NCI-H345 treated with DMSO at 0.1 percent for 48 hours (cell line): ENCODE measurements at regions not wholly inside any gene's neighbourhood (a gene's known extent, or its start where the extent isn't known, plus 50 kb on each side); places are given as distances from the start of the nearest gene placed in this dataset.
"Not testable (repeated sequence)": the region's sequence is repeated elsewhere in the genome, so short reads cannot be mapped to it uniquely, and the experiment has no call there.

Source experiments
- DNase-seq: peaks from one replicate; lab custom pipeline; 2025; ENCODE audit not compliant: unreplicated experiment; lab: John Stamatoyannopoulos, UW

DNA sequence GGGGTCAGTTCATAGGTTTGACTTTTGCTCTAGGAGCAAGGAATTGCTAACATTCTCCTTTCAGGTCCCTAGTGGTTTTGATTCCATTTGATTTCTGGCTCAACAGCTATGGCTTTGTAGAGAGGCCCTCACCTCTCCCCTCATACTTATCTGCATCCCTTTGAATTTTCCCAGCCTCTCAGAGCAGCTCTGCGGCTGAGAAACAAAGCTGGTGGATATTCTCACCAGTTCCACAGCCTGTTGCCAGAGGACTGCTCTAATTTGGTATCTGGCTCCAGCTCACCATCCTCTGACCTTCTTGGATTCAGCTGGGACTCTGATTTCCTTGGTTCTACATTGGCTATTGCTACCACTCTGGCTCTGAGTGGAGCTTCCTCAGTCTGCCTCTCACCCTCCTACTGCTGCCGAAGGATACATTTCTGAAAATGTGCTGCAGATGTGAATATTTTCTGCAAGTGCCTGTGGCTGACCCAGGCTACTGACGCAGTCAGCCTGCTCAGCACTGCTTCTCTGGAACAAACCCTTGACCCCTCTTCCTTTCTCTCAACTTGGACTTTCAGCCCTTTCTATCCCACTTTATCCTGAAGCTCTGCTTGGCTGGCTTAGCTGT, 110.9 kb upstream of the ENPEP start:
- no peak for DNase-seq

DNA sequence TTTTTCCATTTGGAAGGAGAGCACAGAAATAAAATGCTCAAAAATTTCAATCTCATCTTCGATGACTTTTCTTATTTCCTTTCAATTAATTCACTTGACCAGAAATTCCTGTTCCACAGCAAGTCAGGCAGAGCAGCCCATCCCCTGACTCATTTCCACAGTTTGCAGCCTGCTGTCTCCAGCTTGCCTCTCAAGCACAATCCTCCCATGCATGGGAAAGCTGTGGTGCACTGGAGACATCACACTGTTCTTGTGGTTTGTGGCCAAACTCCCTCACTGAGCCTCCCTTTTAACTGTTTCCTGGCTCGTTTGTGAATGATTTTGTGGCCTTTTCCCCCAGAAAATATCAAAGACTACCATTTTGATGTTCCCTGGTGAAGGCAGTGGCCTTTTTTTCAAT, 114.0 kb upstream of the ENPEP start:
- no peak for DNase-seq

DNA sequence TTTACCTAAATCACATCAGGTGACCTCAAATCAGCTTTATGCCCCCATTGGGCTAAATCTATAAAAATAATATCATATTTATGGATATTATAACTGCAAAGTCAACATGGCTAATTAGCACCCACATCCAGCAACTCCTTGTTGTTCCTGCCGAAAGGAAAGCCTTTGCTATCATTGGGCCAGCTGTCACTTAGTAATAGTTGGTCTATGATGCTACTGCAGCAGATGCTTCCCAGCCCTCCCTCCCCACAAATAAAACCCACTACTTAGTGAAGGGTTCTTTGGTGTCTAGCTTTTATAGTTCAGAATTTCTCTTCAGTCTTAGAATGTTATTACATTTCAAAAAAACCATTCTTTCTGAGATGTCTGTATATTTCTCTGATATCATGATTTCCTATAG, 116.9 kb upstream of the ENPEP start:
- DNase-seq = no peak

DNA sequence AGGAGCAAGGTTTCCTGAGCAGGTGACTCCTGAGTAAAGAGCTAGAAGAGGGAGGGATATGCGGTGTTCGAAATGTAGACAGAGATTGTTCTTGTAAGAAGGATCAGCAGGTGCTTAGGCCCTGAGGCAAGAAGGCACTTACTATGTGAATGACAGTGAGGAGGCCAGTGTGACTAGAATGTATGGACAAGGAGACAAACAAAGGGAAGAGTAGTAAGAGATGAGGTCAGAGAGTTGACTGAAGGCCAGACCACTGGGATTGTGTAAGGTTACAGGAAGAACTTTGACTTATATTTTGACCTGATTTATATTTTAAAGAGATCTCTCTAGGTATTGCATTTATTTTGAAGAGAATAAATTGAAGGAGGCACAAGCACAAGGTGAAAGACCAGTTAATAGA, 118.4 kb upstream of the ENPEP start:
- no peak for DNase-seq

DNA sequence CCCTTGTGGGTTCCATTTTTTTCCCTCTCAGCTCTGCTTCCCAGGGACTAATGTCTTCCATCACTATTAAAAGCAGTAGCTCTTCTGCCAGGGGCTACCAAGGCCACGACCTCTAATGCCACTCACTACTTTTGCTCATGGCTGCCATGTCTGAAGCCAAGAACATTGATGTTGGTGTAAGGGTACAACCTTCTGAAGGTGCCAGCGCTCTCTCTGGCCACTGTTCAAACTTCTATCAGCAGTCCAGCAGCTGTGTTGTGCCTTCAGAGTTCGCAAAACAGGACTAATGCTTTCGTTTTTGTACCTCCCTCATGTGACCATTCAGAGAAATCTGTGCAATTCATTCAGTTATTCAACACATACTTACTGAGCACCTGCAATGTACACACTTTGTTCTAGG, 121.5 kb upstream of the ENPEP start:
- no peak for DNase-seq

DNA sequence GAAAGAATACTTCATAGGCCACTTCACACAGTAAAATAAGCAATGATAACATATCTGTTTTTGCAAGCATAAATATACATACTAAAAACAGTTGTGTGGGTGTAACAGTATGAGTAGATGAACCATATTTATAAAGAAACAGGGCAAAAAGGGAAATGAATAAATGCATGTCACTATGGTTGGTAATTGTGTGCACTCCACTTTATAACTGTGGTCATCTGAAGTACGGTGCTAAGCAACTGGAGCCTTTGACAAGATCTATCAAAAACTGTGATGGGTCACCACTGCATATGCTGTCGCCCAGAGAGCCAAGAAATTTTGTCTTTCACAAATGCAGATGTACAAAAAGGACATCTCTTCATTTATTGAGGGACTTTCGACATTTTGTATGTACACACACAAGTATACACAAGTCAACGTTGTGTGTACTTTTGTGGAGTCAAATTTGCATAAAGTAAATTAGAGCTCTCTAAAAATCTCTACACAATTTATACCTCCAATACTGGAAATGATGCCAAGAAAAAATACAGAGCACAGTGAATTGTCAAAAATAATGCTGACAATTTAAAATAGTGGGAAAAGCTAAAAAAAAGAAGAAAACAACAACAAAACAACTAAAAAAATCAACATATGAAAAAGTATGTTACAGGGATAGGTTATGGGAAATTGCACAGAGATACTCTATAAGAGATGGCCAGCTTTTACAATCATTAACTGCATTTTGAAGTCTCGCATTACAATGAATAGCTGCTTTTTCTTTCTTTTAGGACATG, 123.1 kb upstream of the ENPEP start:
- no peak for DNase-seq

DNA sequence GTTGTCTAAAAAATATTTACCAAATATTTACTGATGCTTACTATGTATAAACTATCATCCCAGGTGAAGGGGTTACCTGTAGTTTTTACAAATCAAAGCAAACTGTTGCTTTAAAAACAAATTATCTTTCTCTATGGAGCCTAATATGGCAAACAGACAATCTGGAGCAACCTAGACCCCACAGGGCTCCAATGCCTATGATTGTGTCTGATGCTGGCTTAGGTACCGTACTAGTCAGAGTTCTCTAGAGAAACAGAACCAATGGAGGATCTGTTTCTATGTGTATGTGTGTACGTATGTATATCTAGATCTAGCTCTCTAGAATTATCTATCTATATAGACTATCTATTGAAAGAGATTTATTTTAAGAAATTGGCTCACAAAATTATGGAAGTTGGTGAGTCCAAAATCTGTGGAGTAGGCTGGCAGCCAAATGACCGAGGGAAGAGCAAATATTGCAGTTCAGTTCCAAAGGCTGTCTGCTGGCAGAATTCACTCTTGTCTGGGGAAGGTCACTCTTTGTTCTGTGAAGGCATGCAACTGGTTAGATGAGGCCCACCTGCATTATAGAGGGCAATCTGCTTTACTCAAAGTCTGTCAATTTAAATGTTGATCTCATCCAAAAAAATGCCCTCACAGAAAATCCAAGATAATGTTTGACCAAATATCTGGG, 127.1 kb upstream of the ENPEP start:
- no peak for DNase-seq

DNA sequence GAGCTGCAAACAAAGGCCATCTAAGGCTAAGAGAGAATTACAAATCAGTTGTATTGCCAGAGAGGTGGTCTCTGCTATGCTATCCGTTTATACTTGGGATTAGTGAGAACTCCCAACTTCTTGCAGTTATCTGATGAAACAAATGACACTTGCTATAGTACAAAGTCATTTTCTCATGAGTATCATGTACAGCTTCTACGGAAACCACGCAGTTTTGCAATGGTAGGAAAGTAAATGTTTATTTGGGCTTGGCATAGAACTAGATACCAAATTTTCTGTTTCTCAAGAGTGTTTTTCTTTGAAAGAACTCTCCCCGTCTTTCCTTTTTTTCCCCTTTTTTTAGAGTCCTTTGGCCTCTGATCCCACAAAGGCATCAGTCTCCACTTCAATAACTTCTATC, 128.2 kb upstream of the ENPEP start:
- DNase-seq = no peak

DNA sequence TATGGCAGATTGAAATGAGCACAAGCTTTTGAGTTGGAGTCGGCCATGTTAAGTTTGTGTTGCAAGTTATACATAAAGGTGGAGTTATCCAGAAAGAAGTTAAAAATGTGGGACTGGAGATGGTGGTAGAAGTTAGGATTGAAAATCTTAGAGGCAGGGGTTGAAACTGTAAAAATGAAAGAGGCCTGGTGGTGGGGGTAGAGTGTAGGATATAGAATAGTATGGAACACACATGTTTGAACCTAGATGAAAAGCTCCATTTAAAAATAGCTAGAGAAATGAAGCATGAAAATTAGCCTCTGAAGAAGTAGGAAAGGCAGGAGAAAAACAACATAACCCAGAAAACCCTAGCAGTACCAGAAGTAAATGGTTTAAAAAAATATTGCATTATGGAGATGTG, 131.8 kb upstream of the ENPEP start:
- peak; percentile 1 for DNase-seq

DNA sequence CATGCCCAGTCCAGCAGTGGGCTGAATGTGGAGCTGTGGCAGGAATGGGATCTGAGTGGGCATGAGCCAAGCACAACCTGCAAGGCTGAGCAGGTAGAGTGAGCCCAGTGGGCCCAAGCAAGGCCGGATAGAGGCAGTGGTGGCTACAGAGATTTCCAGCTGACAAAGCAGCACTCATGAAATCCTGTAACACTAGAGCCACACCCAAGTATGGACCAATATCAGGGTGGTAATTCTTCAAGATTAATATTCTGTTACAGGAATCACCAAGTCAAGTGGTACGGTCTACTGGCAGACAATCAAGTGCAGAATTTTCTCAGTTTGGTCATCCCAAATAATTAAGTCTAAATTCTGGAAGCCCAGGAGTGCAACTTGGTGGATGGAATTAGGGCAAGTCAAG, 132.4 kb upstream of the ENPEP start:
- no peak for DNase-seq

DNA sequence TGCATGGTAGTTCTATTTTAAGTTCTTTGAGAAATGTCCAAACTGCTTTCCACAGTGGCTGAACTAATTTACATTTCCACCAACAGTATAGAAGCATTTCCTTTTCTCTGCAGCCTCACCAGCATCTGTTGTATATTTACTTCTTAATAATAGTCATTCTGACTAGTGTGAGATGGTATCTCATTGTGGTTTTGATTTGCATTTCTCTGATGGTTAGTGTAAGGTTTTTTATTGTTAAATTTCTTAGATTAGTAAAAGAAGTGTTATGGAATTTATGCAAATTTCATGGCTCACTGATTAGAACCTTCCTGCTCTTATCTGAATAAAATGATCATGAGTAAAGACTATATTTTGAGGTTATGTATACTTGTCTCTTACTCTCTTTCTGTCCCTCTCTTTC, 134.8 kb upstream of the ENPEP start:
- not testable (repeated sequence) for DNase-seq

DNA sequence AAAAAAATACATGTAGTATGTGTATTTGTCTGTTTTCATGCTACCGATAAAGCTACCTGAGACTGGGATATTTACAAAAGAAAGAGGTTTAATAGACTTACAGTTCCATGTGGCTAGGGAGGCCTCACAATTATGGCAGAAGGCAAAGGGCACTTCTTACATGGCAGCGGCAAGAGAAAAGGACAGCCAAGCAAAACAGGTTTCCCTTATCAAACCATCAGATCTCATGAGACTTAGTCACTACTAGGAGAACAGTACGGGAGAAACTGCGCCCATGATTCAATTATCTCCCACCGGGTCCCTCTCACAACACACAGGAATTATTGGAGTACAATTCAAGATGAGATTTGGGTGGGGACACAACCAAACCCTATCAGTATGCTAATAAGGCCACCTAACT, 137.0 kb upstream of the ELOVL6 start:
- no peak for DNase-seq

DNA sequence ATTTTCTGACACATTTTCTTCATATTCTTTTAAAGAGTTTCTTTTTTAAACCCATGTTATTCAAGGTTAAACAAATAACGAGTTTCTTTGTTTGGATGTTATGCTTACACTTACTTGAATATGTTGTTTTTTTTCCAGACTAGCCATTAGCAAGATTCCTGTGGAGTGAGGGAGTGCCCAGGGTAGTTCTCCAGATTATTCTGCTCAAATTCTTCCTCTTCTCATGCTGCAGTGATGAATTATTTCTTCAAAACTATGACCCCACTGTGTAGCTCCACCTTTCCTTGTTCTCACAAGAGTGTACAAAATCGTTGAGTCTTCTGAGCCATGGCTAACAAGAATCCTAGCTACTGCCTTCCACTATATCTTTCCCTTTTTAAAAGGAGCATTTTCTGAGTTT, 134.1 kb upstream of the ELOVL6 start:
- DNase-seq = no peak

DNA sequence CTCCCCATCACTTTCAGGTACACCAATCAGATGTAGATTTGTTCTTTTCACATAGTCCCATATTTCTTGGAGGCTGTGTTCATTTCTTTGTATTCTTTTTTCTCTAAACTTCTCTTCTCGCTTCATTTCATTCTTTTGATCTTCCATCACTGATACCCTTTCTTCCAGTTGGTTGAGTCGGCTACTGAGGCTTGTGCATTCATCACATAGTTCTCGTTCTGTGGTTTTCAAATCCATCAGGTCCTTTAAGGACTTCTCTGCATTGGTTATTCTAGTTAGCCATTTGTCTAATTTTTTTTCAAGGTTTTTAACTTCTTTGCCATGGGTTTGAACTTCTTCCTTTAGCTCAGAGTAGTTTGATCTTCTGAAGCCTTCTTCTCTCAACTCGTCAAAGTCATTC, 128.0 kb upstream of the ELOVL6 start:
- DNase-seq = not testable (repeated sequence)

DNA sequence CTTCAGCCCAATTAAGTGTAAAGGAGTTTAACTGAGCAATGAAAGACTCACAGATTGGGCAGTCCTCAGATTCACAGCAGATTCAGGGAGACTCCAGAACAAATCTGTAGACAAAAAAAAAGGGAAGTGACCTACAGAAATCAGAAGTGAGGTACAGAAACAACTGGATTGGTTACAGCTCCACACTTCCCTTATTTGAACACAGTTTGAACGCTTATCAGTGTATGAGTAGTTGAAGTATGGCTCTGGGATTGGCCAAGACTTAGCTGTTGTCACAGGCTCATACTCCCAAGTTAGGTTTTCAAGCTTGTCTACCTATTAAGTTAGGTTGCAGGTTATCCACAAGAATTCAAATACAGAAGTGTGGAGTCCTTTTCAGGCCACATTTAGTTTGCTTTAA, 112.4 kb upstream of the ELOVL6 start:
- DNase-seq = no peak

DNA sequence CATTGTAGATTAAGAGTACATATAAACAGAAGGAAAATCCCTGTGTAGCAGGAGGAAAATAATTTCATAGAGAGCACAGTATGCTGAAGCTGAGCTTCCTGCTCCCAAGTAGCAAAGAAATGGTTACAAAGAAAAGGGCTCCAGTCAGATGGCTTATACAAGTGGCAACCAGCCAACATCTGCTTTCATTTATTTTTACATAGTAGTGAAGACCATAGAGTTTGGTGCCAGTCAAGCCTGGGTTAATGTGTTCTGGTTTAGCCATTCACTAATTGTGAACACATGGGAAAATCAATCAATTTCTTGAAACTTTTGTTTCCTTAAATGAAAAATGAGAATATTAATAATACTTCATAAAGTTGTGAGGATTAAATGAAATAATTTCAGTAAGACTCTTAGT, 111.3 kb upstream of the ELOVL6 start:
- no peak for DNase-seq

DNA sequence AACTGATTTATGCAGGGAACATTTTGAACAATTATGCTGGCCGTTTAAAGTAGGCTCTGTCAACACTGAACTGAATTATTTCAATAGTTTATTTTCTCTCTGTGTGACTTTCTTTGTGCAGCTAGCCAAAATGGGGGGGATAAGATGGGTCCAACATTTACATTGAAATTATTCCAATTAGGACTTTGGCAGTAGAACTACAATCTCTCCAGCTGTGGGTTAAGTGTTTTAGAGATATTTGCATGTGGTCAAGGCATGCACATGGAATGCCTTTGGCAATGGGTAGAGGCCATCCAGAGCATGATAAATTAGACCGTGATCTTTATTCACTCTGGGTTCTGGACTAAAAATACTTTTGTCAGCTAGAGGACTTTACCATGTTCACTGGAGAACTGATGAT, 107.9 kb upstream of the ELOVL6 start:
- no peak for DNase-seq

DNA sequence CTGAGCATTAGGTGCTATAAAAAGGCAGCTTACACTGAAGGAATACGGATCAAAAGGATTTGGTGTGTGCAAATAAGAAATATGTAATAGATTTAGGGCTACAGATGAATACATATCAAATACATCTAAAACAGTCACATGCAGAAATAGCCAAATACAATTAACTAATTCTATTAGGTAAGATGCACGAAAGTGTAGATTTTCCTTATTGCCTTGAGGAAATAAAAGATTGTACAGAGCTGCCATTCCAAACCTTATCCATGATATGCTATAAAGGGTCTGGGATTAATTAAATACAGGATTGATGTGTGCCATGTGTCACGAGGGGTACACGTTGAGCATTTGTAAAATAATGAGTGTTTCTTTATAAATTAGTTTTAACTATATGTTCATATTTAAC, 107.0 kb upstream of the ELOVL6 start:
- DNase-seq = no peak

DNA sequence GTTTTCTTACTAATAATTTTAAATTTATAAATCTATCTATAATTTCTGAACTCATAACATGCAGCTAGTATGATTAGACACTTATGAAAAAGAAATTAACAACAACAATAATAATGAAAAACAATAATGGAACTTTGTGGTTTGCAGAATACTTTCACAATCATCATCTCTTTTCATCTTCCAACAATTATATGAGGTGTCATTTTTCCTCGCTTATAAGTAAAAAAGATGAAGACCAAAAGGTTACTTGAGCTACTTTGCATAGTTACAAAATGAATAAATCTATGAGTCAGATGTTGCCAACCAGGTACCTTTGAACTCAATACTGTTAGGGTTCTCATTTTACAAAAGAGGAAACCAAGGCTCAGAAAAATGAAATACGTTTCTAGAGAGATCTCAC, 98.5 kb upstream of the ELOVL6 start:
- DNase-seq = no peak

DNA sequence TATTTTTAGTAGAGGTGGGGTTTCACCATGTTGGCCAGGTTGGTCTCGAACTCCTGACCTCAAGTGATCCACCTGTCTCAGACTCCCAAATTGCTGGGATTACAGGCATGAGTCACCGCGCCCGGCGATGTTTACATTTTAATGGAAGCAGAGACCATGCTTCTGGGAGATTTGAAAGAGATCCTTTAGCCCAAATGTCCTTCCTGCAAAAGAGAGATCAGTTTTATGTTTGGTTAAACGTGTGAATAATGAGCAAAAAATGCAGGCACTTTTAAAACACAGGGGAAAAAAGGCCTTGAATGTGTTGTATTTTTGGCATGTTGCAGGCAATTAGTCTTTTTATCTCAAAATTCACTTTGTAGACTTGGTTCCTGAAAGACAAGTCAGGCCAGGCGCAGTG, 95.8 kb upstream of the ELOVL6 start:
- no peak for DNase-seq

DNA sequence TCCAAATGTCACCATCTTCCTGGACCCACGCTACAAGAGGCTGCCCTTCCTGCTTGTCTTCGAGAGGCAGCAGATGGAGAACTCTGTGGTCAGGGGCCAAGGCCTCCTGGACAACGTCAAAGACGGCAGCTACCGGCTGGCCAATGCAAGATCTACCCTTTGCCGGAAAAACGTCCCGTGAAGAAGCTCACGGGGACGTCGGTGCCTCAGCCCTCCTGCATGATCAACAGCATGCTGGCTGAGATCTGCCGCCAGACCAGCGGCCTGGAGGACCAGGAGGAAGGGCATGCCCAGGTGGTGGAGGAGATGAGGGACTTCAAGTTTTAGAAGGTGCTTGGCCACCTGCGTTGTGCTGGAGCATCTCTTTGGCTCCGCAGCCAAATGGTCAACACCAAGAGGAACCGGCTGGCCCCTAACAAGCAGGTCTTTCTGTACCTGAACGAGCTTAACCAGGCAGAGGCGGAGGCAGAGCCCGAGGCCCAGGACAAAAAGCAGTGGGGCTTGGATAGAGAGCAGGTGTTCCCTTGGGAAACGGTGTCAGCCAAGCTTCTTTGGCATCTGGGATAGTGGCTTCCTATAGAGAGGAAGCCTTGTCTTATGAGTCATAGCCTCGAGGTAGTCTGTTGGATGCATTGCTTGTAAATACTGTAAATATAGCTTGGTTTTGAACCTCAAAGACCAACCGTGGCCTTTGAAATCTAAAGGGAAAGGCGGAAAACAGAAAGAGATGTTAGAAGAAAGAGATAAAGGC, 94.8 kb upstream of the ELOVL6 start:
- DNase-seq = no peak

DNA sequence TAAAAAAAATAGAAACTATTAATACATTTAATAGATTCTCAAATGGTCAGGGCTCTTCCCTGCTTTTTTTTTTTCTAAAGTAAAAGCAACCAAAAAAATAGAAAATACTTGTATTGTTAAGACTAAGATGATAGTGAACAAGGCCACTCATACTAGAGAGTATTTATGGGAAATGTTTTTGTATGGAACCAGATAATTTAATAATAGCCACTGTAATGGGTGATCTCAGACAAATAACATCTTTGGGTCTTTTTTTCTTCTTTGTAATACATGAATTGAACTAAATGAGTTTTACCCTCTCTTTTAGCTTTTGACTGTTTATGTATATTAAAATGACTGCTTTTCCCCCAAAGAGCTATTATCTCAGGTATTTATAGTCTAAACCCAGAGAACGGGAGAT, 92.1 kb upstream of the ELOVL6 start:
- DNase-seq = no peak
